Activated CD4-positive, alpha-beta T cell treated with anti-CD3 and anti-CD28 coated beads, Interleukin-2, Interleukin-4, amounts not matched to agents 100 ng/mL and 50 ng/mL, durations not matched to agents 16 hours and 8 hours (primary cell): ENCODE measurements at regions not wholly inside any gene's neighbourhood (a gene's known extent, or its start where the extent isn't known, plus 50 kb on each side); places are given as distances from the start of the nearest gene placed in this dataset.
"Not testable (repeated sequence)": the region's sequence is repeated elsewhere in the genome, so short reads cannot be mapped to it uniquely, and the experiment has no call there.

Experiments used
- DNase-seq: peaks from one replicate; pipeline ENCODE4 v3.0.0-alpha.2; 2020; ENCODE audit warnings: low spot score

- not testable (repeated sequence) for DNase-seq
Measured at GRCh38 chr2:114018464-114018863, 128.6 kb downstream of the ACTR3 start.

- no peak for DNase-seq
Measured at GRCh38 chr2:114020668-114021067, 130.8 kb downstream of the ACTR3 start.

GRCh38 chr2:114022360-114023085 lies 132.6 kb downstream of the ACTR3 start:
- no peak for DNase-seq

- DNase-seq = no peak
Measured at GRCh38 chr2:114024326-114024725, 134.4 kb downstream of the ACTR3 start.

- no peak for DNase-seq
Measured at GRCh38 chr2:114025030-114025429, 135.1 kb downstream of the ACTR3 start.

GRCh38 chr2:114027437-114027836 lies 137.5 kb downstream of the ACTR3 start:
- no peak for DNase-seq

GRCh38 chr2:114031605-114032505 lies 142.0 kb downstream of the ACTR3 start:
- DNase-seq = no peak

GRCh38 chr2:114032705-114033104 lies 142.8 kb downstream of the ACTR3 start:
- DNase-seq = no peak

- no peak for DNase-seq
Measured at GRCh38 chr2:114034742-114035141, 144.9 kb downstream of the ACTR3 start.

- DNase-seq = no peak
Measured at GRCh38 chr2:114038710-114039109, 148.8 kb downstream of the ACTR3 start.

GRCh38 chr2:114039677-114040076 lies 149.8 kb downstream of the ACTR3 start:
- DNase-seq = no peak

GRCh38 chr2:114040826-114041225 lies 150.9 kb downstream of the ACTR3 start:
- no peak for DNase-seq

- no peak for DNase-seq
Measured at GRCh38 chr2:114044985-114045384, 155.1 kb downstream of the ACTR3 start.

GRCh38 chr2:114046373-114046772 lies 156.5 kb downstream of the ACTR3 start:
- no peak for DNase-seq

- DNase-seq = no peak
Measured at GRCh38 chr2:114046866-114047435, 157.1 kb downstream of the ACTR3 start.

- DNase-seq = no peak
Measured at GRCh38 chr2:114049280-114049679, 159.4 kb downstream of the ACTR3 start.

- DNase-seq = no peak
Measured at GRCh38 chr2:114049826-114050225, 159.9 kb downstream of the ACTR3 start.

GRCh38 chr2:114056294-114057143 lies 166.6 kb downstream of the ACTR3 start:
- DNase-seq = no peak

GRCh38 chr2:114057638-114058037 lies 167.7 kb downstream of the ACTR3 start:
- no peak for DNase-seq

- no peak for DNase-seq
Measured at GRCh38 chr2:114061566-114062098, 171.7 kb downstream of the ACTR3 start.

GRCh38 chr2:114063346-114063745 lies 173.5 kb downstream of the ACTR3 start:
- no peak for DNase-seq

- no peak for DNase-seq
Measured at GRCh38 chr2:114065731-114066130, 175.8 kb downstream of the ACTR3 start.
